Liver (tissue), 8 donors: ENCODE measurements at regions not wholly inside any gene's neighbourhood (a gene's known extent, or its start where the extent isn't known, plus 50 kb on each side); places are given as distances from the start of the nearest gene placed in this dataset.

ENCODE experiments used
- DNase-seq: peaks from one replicate; pipeline ENCODE4 v3.0.0-alpha.2; 2017; ENCODE audit warnings: low spot score
- H3K27ac ChIP-seq, 2 donors: one replicate each; pipeline ENCODE4 v1.7.0; 2013; ENCODE audit warnings: inconsistent platforms in 2 of 2, low read length in 2 of 2, control low read depth in 1 of 2, low read depth in 1 of 2, mild to moderate bottlenecking in 1 of 2
- H3K27me3 ChIP-seq, 4 donors: one replicate each; pipeline versions ENCODE4 v1.6.1 to v1.7.0; 2013; ENCODE audit warnings: low read length in 3 of 4, inconsistent platforms in 1 of 4, mild to moderate bottlenecking in 1 of 4, moderate library complexity in 1 of 4; ENCODE audit not compliant: control insufficient read depth in 4 of 4, insufficient read depth in 4 of 4
- H3K36me3 ChIP-seq, 4 donors: one replicate each; pipeline versions ENCODE4 v1.6.1 to v1.7.0; 2013; ENCODE audit warnings: low read length in 3 of 4, mild to moderate bottlenecking in 3 of 4, low read depth in 1 of 4, moderate library complexity in 1 of 4; ENCODE audit not compliant: control insufficient read depth in 4 of 4, insufficient read depth in 3 of 4
- H3K4me1 ChIP-seq, 4 donors: one replicate each; pipeline versions ENCODE4 v1.6.1 to v1.7.0; 2013; ENCODE audit warnings: low read length in 3 of 4, mild to moderate bottlenecking in 3 of 4, moderate library complexity in 1 of 4; ENCODE audit not compliant: control insufficient read depth in 4 of 4, insufficient read depth in 4 of 4
- H3K4me3 ChIP-seq, 3 donors: one replicate each; pipeline versions ENCODE4 v1.6.1 to v1.7.0; 2013; ENCODE audit warnings: low read length in 3 of 3, control low read depth in 1 of 3, low read depth in 1 of 3, mild to moderate bottlenecking in 1 of 3
- H3K9ac ChIP-seq, 2 donors: one replicate each; pipeline ENCODE4 v1.7.0; 2013; ENCODE audit warnings: low read length in 2 of 2, mild to moderate bottlenecking in 2 of 2, moderate library complexity in 2 of 2, control low read depth in 1 of 2, low read depth in 1 of 2
- H3K9me3 ChIP-seq, 4 donors: one replicate each; pipeline versions ENCODE4 v1.6.1 to v1.7.0; 2013; ENCODE audit warnings: low read length in 3 of 4; ENCODE audit not compliant: control insufficient read depth in 4 of 4
- ATF3 ChIP-seq: IDR thresholded peaks from 2 replicates; pipeline ENCODE4 v1.6.1; 2016; ENCODE audit warnings: antibody characterized with exemption
- CTCF ChIP-seq: fragments of 150-350 bp; IDR thresholded peaks from 2 replicates; pipeline ENCODE4 v1.5.1; 2017; ENCODE audit warnings: improper control_type of control experiment, low read depth, low read length; ENCODE audit not compliant: missing input control
- EGR1 ChIP-seq, 2 donors: IDR thresholded peaks; 2 replicates each; pipeline ENCODE4 v1.6.1; 2016 to 2018; ENCODE audit warnings: antibody characterized with exemption in 2 of 2, low read depth in 2 of 2
- GABPA ChIP-seq, 2 donors: IDR thresholded peaks in 1 of 2; conservative IDR thresholded peaks in 1 of 2; 2 replicates each; pipeline ENCODE4 v1.6.1; 2016; ENCODE audit warnings: antibody characterized with exemption in 2 of 2, mild to moderate bottlenecking in 1 of 2, moderate library complexity in 1 of 2
- HNF4A ChIP-seq, 2 donors: conservative IDR thresholded peaks; 2 replicates each; pipeline ENCODE4 v1.6.1; 2016; ENCODE audit warnings: antibody characterized with exemption in 2 of 2, mild to moderate bottlenecking in 2 of 2
- HNF4G ChIP-seq: IDR thresholded peaks from 2 replicates; pipeline ENCODE4 v1.6.1; 2016; ENCODE audit warnings: antibody characterized with exemption
- JUND ChIP-seq, 2 donors: IDR thresholded peaks; 2 replicates each; pipeline ENCODE4 v1.6.1; 2016; ENCODE audit warnings: antibody characterized with exemption in 2 of 2
- NR2F2 ChIP-seq: IDR thresholded peaks from 2 replicates; pipeline ENCODE4 v1.6.1; 2016; ENCODE audit warnings: antibody characterized with exemption
- RAD21 ChIP-seq, 2 donors: IDR thresholded peaks; 2 replicates each; pipeline ENCODE4 v1.6.1; 2016; ENCODE audit warnings: antibody characterized with exemption in 2 of 2, mild to moderate bottlenecking in 2 of 2
- REST ChIP-seq: IDR thresholded peaks from 2 replicates; pipeline ENCODE4 v1.6.1; 2016; ENCODE audit warnings: antibody characterized with exemption, mild to moderate bottlenecking
- RXRA ChIP-seq, 2 donors: IDR thresholded peaks; 2 replicates each; pipeline ENCODE4 v1.6.1; 2017 to 2018; ENCODE audit warnings: antibody characterized with exemption in 2 of 2, mild to moderate bottlenecking in 1 of 2
- SP1 ChIP-seq: IDR thresholded peaks from 2 replicates; pipeline ENCODE4 v1.6.1; 2018; ENCODE audit warnings: antibody characterized with exemption, mild to moderate bottlenecking
- TAF1 ChIP-seq: conservative IDR thresholded peaks from 2 replicates; pipeline ENCODE4 v1.6.1; 2016; ENCODE audit warnings: antibody characterized with exemption, mild to moderate bottlenecking
- ZBTB33 ChIP-seq: IDR thresholded peaks from 2 replicates; pipeline ENCODE4 v1.6.1; 2016; ENCODE audit warnings: antibody characterized with exemption
- WGBS: extraction: QIAGEN DNeasy Blood & Tissue Kit; methylation state at CpG from one replicate; pipeline ENCODE4 v1.1.7; 2013; 5-methylcytosine and 5-hydroxymethylcytosine counted together
- donor health status: healthy.
- donor health status: healthy.
- donor health status: healthy.
- donor health status: healthy.
- donor health status: healthy.

- Histone ChIP-seq H3K9me3 (no peaks in the 10 kb centered on the region), H3K27me3 (peaks cover 0 to 5% (median 0%) of the 10 kb centered on the region in 4 donors), H3K27ac (no peak overlapping the region), H3K4me1 (peaks cover 0 to 4% (median 2%) of the 10 kb centered on the region in 4 donors), H3K9ac (no peak overlapping the region), H3K4me3 (no peak overlapping the region), H3K36me3 (no peaks in the 10 kb centered on the region)
- no peak for DNase-seq
- WGBS, result 84% methylated on average over 8 of the region's 8 CpGs
- TF ChIP-seq REST, result no peak
- no peak for TF ChIP-seq RAD21 (IDR thresholded peaks at IDR 0.05)
- no peak for TF ChIP-seq ATF3
- no peak for TF ChIP-seq TAF1
- TF ChIP-seq JUND (IDR thresholded peaks at IDR 0.05), result no peak
- no peak for TF ChIP-seq NR2F2
Measured at GRCh38 chr6:15905488-15906419, 223.1 kb upstream of the MYLIP start.

GRCh38 chr6:15904651-15905376, 224.1 kb upstream of the MYLIP start:
- Histone ChIP-seq H3K36me3 (no peaks in the 10 kb centered on the region), H3K27me3 (peaks cover 0 to 2% (median 0%) of the 10 kb centered on the region in 4 donors), H3K9ac (no peak overlapping the region), H3K4me3 (no peak overlapping the region), H3K4me1 (peaks cover 0 to 5% (median 2%) of the 10 kb centered on the region in 4 donors), H3K27ac (no peak overlapping the region), H3K9me3 (no peaks in the 10 kb centered on the region)
- no peak for DNase-seq
- WGBS, result 79% methylated on average over 6 of the region's 6 CpGs
- TF ChIP-seq RAD21 (IDR thresholded peaks at IDR 0.05) (no peak), HNF4A (conservative IDR thresholded peaks at IDR 0.05) (no peak), ATF3 (no peak), GABPA (IDR thresholded peaks at IDR 0.05 in 1 of 2, conservative IDR thresholded peaks at IDR 0.05 in 1 of 2) (no peak), EGR1 (IDR thresholded peaks at IDR 0.05; ENCODE audit: low read depth in 2 of 2) (no peak), SP1 (no peak), HNF4G (no peak), CTCF (no peak), ZBTB33 (no peak), RXRA (IDR thresholded peaks at IDR 0.05) (no peak), JUND (IDR thresholded peaks at IDR 0.05) (no peak)
